Endothelial cell of umbilical vein (primary cell): ENCODE measurements at regions not wholly inside any gene's neighbourhood (a gene's known extent, or its start where the extent isn't known, plus 50 kb on each side); places are given as distances from the start of the nearest gene placed in this dataset.

Experiments used
- BruUV-seq: library from RNA; stranded (reverse); fragments of 400-500 nt; replicated peaks from 2 replicates; lab custom pipeline; 2021; lab: Mats Ljungman, UMichigan
- CTCF ChIA-PET: fragments of 300-600, 350-600 bp; sonication (Branson Sonifier 250); formaldehyde crosslinking; loops from one replicate; lab custom pipeline; 2021; ENCODE audit warnings: antibody characterized with exemption, inconsistent platforms; lab: Charles Lee
- POLR2A ChIA-PET: fragments of 300-600, 350-600 bp; sonication (Branson Sonifier 250); formaldehyde crosslinking; loops from one replicate; lab custom pipeline; 2021; ENCODE audit warnings: antibody characterized with exemption, inconsistent platforms; lab: Charles Lee
- DNase-seq: peaks from one replicate; pipeline ENCODE4 v3.0.0-alpha.2; 2011; ENCODE audit warnings: low read depth, low spot score
- FAIRE-seq: peaks from 2 replicates; lab custom pipeline; 2011; peaks lifted over from hg19 to GRCh38; lab: Jason Lieb, UNC
- H2AFZ ChIP-seq: 2 replicates; pipeline ENCODE4 v1.6.0; 2012; ENCODE audit warnings: low read depth, low read length, control low read depth, inconsistent platforms
- H3K27ac ChIP-seq: 2 replicates; pipeline ENCODE4 v1.5.1; 2011; ENCODE audit warnings: low read depth, mild to moderate bottlenecking, control low read depth, low read length, moderate library complexity; ENCODE audit not compliant: insufficient read depth
- H3K27me3 ChIP-seq, 2 experiments: 2 replicates each; pipeline versions ENCODE4 v1.6.0 to v1.6.1; 2011; ENCODE audit warnings: low read length in 2 of 2, mixed read lengths in 1 of 2; ENCODE audit not compliant: control insufficient read depth in 2 of 2, insufficient read depth in 2 of 2
- H3K36me3 ChIP-seq, 2 experiments: 2 replicates in 1 of 2; 3 replicates in 1 of 2; pipeline ENCODE4 v1.5.1; 2011; ENCODE audit warnings: low read length in 2 of 2, mild to moderate bottlenecking in 1 of 2, moderate library complexity in 1 of 2; ENCODE audit not compliant: control insufficient read depth in 2 of 2, insufficient read depth in 2 of 2; ENCODE audit errors: extremely low read depth in 1 of 2
- H3K4me1 ChIP-seq: 3 replicates; pipeline ENCODE4 v1.5.1; 2011; ENCODE audit warnings: mild to moderate bottlenecking, low read length; ENCODE audit not compliant: control insufficient read depth, insufficient read depth; ENCODE audit errors: extremely low read depth
- H3K4me2 ChIP-seq: 2 replicates; pipeline ENCODE4 v1.6.1; 2011; ENCODE audit warnings: low read length, control low read depth, mixed read lengths; ENCODE audit not compliant: insufficient read depth
- H3K4me3 ChIP-seq, 3 experiments: fragments of 200-600 bp in 1 of 3; sonication (generic), shearing (Covaris generic) in 1 of 3; replicated peaks in 1 of 3; 2 replicates each; pipeline ENCODE4 v1.5.1; 2011 to 2016; ENCODE audit warnings: control low read depth in 3 of 3, low read length in 3 of 3, mild to moderate bottlenecking in 2 of 3, inconsistent platforms in 1 of 3, low read depth in 1 of 3, moderate library complexity in 1 of 3; ENCODE audit not compliant: insufficient read depth in 1 of 3
- H3K79me2 ChIP-seq: 2 replicates; pipeline ENCODE4 v1.6.0; 2012; ENCODE audit warnings: low read length, inconsistent platforms; ENCODE audit not compliant: control insufficient read depth, insufficient read depth
- H3K9ac ChIP-seq: replicated peaks from 2 replicates; pipeline ENCODE3; 2011; ENCODE audit warnings: low read length, control low read depth; ENCODE audit not compliant: insufficient read depth; ENCODE audit errors: extremely low read depth
- H3K9me1 ChIP-seq: replicated peaks from 3 replicates; pipeline ENCODE4 v1.6.0; 2011; ENCODE audit warnings: mild to moderate bottlenecking, low read length; ENCODE audit not compliant: control insufficient read depth, insufficient read depth; ENCODE audit errors: extremely low read depth
- H3K9me3 ChIP-seq: replicated peaks from 2 replicates; pipeline ENCODE4 v1.5.1; 2012; ENCODE audit warnings: low read length, inconsistent platforms; ENCODE audit not compliant: control insufficient read depth, insufficient read depth
- H4K20me1 ChIP-seq: replicated peaks from 2 replicates; pipeline ENCODE3; 2011; ENCODE audit warnings: mild to moderate bottlenecking, low read length; ENCODE audit not compliant: control insufficient read depth, insufficient read depth; ENCODE audit errors: extremely low read depth
- EZH2 ChIP-seq: IDR thresholded peaks from 2 replicates; pipeline ENCODE4 v1.6.1; 2012; ENCODE audit warnings: borderline replicate concordance, low read depth, mild to moderate bottlenecking, moderate library complexity, low read length, inconsistent platforms; ENCODE audit not compliant: severe bottlenecking
- FOS ChIP-seq: IDR thresholded peaks from 2 replicates; pipeline ENCODE4 v1.6.1; 2011; ENCODE audit warnings: mild to moderate bottlenecking, low read length, moderate library complexity, borderline replicate concordance; ENCODE audit not compliant: insufficient read depth
- GATA2 ChIP-seq: IDR thresholded peaks from 2 replicates; pipeline ENCODE4 v1.7.0; 2011; ENCODE audit warnings: low read depth, mild to moderate bottlenecking, moderate library complexity, mixed read lengths, low read length; ENCODE audit not compliant: insufficient read length, insufficient read depth
- JUN ChIP-seq: IDR thresholded peaks from 2 replicates; pipeline ENCODE4 v1.6.1; 2011; ENCODE audit warnings: borderline replicate concordance, low read depth; ENCODE audit not compliant: insufficient read length, insufficient read depth
- MAX ChIP-seq: IDR thresholded peaks from 2 replicates; pipeline ENCODE4 v1.6.1; 2011; ENCODE audit not compliant: insufficient read depth, insufficient read length
- MYC ChIP-seq: IDR thresholded peaks from one replicate; pipeline ENCODE4 v1.6.1; 2011; ENCODE audit warnings: mild to moderate bottlenecking, low read depth, low read length
- POLR2A ChIP-seq: IDR thresholded peaks from 2 replicates; pipeline ENCODE4 v1.6.1; 2012; ENCODE audit warnings: low read depth, mild to moderate bottlenecking, control low read depth, low read length
- POLR2AphosphoS5 ChIP-seq: IDR thresholded peaks from 2 replicates; pipeline ENCODE4 v1.6.1; 2012; ENCODE audit warnings: low read depth, mild to moderate bottlenecking, control low read depth, low read length, moderate library complexity; ENCODE audit not compliant: insufficient read depth
- dilution Hi-C: fragments of 300-500 bp; cut with MboI; formaldehyde crosslinking; loops from one replicate; pipeline ENCODE4 v1.15.0; 2019; ENCODE audit warnings: low sequenced_read_pairs; ENCODE audit not compliant: extremely low pct_ligation_motif_present
- intact Hi-C: fragments of 100-400 bp; cut with micrococcal nuclease; formaldehyde crosslinking; loops from one replicate; pipeline ENCODE4 v1.10.0; 2022
- TF ChIP-seq, protein P1 (sequence below), 2 donors: IDR thresholded peaks; 1 replicate in 1 of 2; 2 replicates in 1 of 2; pipeline ENCODE4 v1.5.1; 2011; ENCODE audit warnings: low read length in 2 of 2, mild to moderate bottlenecking in 2 of 2, moderate library complexity in 2 of 2, control low read depth in 1 of 2, inconsistent platforms in 1 of 2, low read depth in 1 of 2; ENCODE audit not compliant: insufficient read depth in 1 of 2; ENCODE audit errors: extremely low read depth in 1 of 2

GRCh38 chr10:130812381-130813148, 499.0 kb downstream of the TCERG1L start:
- Histone ChIP-seq H3K9me1 (no peaks in the 10 kb centered on the region), H2AFZ (no peak overlapping the region), H3K27ac (no peak overlapping the region), H3K27me3 (no peaks in the 10 kb centered on the region), H3K36me3 (no peaks in the 10 kb centered on the region), H3K4me3 (no peak overlapping the region), H3K4me1 (no peaks in the 10 kb centered on the region), H4K20me1 (no peaks in the 10 kb centered on the region), H3K4me2 (no peak overlapping the region), H3K79me2 (no peaks in the 10 kb centered on the region), H3K9ac (no peak overlapping the region), H3K9me3 (peaks cover 3% of the 10 kb centered on the region)
- CTCF ChIA-PET = no interaction called here
- FAIRE-seq (no peak), DNase-seq (no peak)
- dilution Hi-C loops (no loop called here), intact Hi-C loops (no loop called here)
- TF ChIP-seq FOS (no peak), POLR2AphosphoS5 (no peak), POLR2A (no peak), GATA2 (no peak), MAX (no peak), JUN (no peak), MYC (no peak), EZH2 (no peak)
- TF ChIP-seq, protein P1, sequence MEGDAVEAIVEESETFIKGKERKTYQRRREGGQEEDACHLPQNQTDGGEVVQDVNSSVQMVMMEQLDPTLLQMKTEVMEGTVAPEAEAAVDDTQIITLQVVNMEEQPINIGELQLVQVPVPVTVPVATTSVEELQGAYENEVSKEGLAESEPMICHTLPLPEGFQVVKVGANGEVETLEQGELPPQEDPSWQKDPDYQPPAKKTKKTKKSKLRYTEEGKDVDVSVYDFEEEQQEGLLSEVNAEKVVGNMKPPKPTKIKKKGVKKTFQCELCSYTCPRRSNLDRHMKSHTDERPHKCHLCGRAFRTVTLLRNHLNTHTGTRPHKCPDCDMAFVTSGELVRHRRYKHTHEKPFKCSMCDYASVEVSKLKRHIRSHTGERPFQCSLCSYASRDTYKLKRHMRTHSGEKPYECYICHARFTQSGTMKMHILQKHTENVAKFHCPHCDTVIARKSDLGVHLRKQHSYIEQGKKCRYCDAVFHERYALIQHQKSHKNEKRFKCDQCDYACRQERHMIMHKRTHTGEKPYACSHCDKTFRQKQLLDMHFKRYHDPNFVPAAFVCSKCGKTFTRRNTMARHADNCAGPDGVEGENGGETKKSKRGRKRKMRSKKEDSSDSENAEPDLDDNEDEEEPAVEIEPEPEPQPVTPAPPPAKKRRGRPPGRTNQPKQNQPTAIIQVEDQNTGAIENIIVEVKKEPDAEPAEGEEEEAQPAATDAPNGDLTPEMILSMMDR (IDR thresholded peaks at IDR 0.05; ENCODE audit: extremely low read depth in 1 of 2, insufficient read depth in 1 of 2, low read depth in 1 of 2, low read length in 2 of 2) = no peak
- POLR2A ChIA-PET = no interaction called here
- no TSS peak for BruUV-seq
